ENCODE measurements at regions not wholly inside any gene's neighbourhood (a gene's known extent, or its start where the extent isn't known, plus 50 kb on each side); places are given as distances from the start of the nearest gene placed in this dataset.

DNA sequence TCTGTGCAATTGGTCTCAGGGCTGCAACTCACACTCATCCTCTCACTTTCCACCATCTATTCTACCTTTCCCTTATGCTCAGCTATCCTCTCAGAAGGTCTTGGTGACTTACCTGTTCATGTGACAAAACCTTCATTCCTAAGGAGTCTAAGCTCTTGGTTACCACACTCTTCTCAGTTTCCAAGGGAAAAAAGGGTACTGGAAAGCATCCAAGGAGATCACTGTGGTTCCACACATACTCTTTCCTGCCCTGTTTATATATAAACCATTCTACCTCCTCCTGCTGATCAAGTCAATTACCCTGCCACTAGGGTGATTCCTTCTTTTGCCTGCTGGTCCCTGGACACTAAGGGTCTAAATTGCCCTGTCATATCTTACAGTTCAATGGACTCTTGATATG, 57.2 kb upstream of the MAML3 start:
- DNase-seq, result no peak

DNA sequence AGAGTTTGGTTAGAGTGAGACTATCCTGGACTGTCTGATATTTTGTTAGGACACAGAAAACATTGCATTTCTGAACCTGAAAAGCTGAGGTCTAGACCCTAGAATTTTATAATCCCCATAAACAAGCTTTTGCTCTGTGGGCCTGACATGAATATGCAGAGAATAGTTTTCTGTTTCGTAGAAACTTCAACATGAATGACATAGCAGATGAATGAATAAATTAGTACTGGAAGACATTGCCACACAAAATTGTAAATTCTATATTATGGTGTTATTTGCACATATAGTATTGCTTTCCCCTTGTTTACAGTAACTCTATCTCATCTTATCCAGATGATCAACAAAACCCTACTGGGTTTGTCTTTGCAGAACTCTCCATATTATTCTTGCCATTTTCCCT, 54.9 kb upstream of the MAML3 start:
- DNase-seq, result no peak

Measured in activated naive CD4-positive, alpha-beta T cell treated with Interleukin-2 at 50 U/mL for 16 hours (primary cell).